PC-9 (cell line): ENCODE measurements at regions not wholly inside any gene's neighbourhood (a gene's known extent, or its start where the extent isn't known, plus 50 kb on each side); places are given as distances from the start of the nearest gene placed in this dataset.

ENCODE experiments used
- BruUV-seq: library from RNA; stranded (reverse); fragments of 400-500 nt; replicated peaks from 2 replicates; lab custom pipeline; 2021; lab: Mats Ljungman, UMichigan
- CTCF ChIA-PET: fragments of 300-600 bp; sonication (Branson Sonifier 250); formaldehyde crosslinking; loops from one replicate; lab custom pipeline; 2022; ENCODE audit warnings: antibody characterized with exemption; lab: Charles Lee
- POLR2A ChIA-PET: fragments of 300-600 bp; sonication (Branson Sonifier 250); formaldehyde crosslinking; loops from one replicate; lab custom pipeline; 2022; ENCODE audit warnings: antibody characterized with exemption; ENCODE audit not compliant: unreplicated experiment; lab: Charles Lee
- DNase-seq, 2 experiments: peaks; one replicate each; pipeline versions ENCODE4 v3.0.0 to v3.0.0-alpha.2; 2015 to 2022; ENCODE audit warnings: mixed read lengths in 1 of 2
- H2AFZ ChIP-seq: fragments of 200-600 bp; sonication (generic); 2 replicates; pipeline ENCODE4 v1.8.1; 2017; ENCODE audit warnings: antibody characterized with exemption
- H3F3A ChIP-seq: fragments of 200-600 bp; sonication (generic); 2 replicates; pipeline ENCODE4 v1.8.1; 2017; ENCODE audit warnings: antibody characterized with exemption, mild to moderate bottlenecking, low read depth; ENCODE audit not compliant: insufficient read depth
- H3K27ac ChIP-seq: fragments of 200-600 bp; sonication (generic); 2 replicates; pipeline ENCODE4 v1.6.1; 2016; ENCODE audit warnings: mixed run types
- H3K27me3 ChIP-seq: fragments of 200-600 bp; sonication (generic); 2 replicates; pipeline ENCODE4 v1.6.1; 2016; ENCODE audit warnings: low read depth, mixed run types; ENCODE audit not compliant: insufficient read depth
- H3K36me3 ChIP-seq: fragments of 200-600 bp; sonication (generic); 2 replicates; pipeline ENCODE4 v1.6.1; 2016; ENCODE audit warnings: low read depth, mixed run types
- H3K4me1 ChIP-seq: fragments of 200-600 bp; sonication (generic); replicated peaks from 2 replicates; pipeline ENCODE4 v1.6.1; 2016; ENCODE audit warnings: mixed run types; ENCODE audit not compliant: insufficient read depth
- H3K4me2 ChIP-seq: fragments of 200-600 bp; sonication (generic); 2 replicates; pipeline ENCODE4 v1.6.1; 2017; ENCODE audit warnings: mixed run types
- H3K4me3 ChIP-seq: fragments of 200-600 bp; sonication (generic); 2 replicates; pipeline ENCODE4 v1.6.1; 2016; ENCODE audit warnings: mixed run types
- H3K79me2 ChIP-seq: fragments of 200-600 bp; sonication (generic); 2 replicates; pipeline ENCODE4 v1.6.1; 2017; ENCODE audit warnings: low read depth, mixed run types
- H3K9me2 ChIP-seq: fragments of 200-600 bp; sonication (generic); 2 replicates; pipeline ENCODE4 v1.8.1; 2017; ENCODE audit warnings: mild to moderate bottlenecking; ENCODE audit not compliant: insufficient read depth
- H3K9me3 ChIP-seq: fragments of 200-600 bp; sonication (generic); 2 replicates; pipeline ENCODE4 v1.8.1; 2016; ENCODE audit warnings: low read depth; ENCODE audit not compliant: insufficient read depth
- H4K20me1 ChIP-seq: fragments of 200-600 bp; sonication (generic); 2 replicates; pipeline ENCODE4 v1.8.1; 2017; ENCODE audit not compliant: insufficient read depth
- EZH2 ChIP-seq: fragments of 200-600 bp; sonication (generic); IDR thresholded peaks from 2 replicates; pipeline ENCODE4 v1.8.0; 2017; ENCODE audit warnings: antibody characterized with exemption, low read depth
- intact Hi-C: fragments of 100-400 bp; cut with micrococcal nuclease; formaldehyde crosslinking; loops from one replicate; pipeline ENCODE4 v1.10.0; 2022; ENCODE audit not compliant: unreplicated experiment
- TF ChIP-seq, protein P1 (sequence below): fragments of 200-600 bp; sonication (generic); conservative IDR thresholded peaks from 2 replicates; pipeline ENCODE4 v1.6.1; 2017; ENCODE audit warnings: mixed run types, antibody characterized with exemption, mild to moderate bottlenecking, moderate library complexity

DNA sequence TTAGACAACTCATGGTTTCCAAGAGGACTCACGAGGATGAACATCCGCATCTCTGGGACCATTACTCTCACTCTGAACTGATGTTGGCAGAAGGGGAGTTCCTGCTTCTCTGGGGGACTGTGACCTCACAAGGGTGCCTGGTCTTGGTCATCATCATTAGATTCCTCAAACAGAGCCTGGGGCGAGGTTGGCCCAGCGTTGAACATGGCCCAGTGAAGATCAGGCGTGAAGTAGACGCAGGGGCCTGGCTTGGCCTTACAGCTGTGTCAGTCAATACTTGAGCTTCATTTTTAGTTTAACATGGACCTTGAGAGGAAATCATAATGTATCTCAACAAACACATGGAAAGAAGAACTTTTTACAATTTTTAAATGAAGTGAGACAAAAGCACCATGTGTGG is 617.1 kb downstream of the BRD1 start:
- Histone ChIP-seq H3K9me3 (no peaks in the 10 kb centered on the region), H3K27ac (no peak overlapping the region), H3K27me3 (peaks cover 95% of the 10 kb centered on the region), H4K20me1 (peaks cover 3% of the 10 kb centered on the region; the same call in 1 of the 2 replicates), H3K4me3 (no peak overlapping the region), H3K4me2 (no peak overlapping the region), H3K36me3 (no peaks in the 10 kb centered on the region), H3K9me2 (no peaks in the 10 kb centered on the region), H3F3A (no peaks in the 10 kb centered on the region), H2AFZ (no peak overlapping the region), H3K79me2 (no peaks in the 10 kb centered on the region), H3K4me1 (no peaks in the 10 kb centered on the region)
- TF ChIP-seq EZH2 = no peak
- TF ChIP-seq, protein P1, sequence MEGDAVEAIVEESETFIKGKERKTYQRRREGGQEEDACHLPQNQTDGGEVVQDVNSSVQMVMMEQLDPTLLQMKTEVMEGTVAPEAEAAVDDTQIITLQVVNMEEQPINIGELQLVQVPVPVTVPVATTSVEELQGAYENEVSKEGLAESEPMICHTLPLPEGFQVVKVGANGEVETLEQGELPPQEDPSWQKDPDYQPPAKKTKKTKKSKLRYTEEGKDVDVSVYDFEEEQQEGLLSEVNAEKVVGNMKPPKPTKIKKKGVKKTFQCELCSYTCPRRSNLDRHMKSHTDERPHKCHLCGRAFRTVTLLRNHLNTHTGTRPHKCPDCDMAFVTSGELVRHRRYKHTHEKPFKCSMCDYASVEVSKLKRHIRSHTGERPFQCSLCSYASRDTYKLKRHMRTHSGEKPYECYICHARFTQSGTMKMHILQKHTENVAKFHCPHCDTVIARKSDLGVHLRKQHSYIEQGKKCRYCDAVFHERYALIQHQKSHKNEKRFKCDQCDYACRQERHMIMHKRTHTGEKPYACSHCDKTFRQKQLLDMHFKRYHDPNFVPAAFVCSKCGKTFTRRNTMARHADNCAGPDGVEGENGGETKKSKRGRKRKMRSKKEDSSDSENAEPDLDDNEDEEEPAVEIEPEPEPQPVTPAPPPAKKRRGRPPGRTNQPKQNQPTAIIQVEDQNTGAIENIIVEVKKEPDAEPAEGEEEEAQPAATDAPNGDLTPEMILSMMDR = no peak
- CTCF ChIA-PET = no interaction called here
- intact Hi-C loops = no loop called here
- DNase-seq = no peak
- BruUV-seq = no TSS peak
- POLR2A ChIA-PET = no interaction called here

DNA sequence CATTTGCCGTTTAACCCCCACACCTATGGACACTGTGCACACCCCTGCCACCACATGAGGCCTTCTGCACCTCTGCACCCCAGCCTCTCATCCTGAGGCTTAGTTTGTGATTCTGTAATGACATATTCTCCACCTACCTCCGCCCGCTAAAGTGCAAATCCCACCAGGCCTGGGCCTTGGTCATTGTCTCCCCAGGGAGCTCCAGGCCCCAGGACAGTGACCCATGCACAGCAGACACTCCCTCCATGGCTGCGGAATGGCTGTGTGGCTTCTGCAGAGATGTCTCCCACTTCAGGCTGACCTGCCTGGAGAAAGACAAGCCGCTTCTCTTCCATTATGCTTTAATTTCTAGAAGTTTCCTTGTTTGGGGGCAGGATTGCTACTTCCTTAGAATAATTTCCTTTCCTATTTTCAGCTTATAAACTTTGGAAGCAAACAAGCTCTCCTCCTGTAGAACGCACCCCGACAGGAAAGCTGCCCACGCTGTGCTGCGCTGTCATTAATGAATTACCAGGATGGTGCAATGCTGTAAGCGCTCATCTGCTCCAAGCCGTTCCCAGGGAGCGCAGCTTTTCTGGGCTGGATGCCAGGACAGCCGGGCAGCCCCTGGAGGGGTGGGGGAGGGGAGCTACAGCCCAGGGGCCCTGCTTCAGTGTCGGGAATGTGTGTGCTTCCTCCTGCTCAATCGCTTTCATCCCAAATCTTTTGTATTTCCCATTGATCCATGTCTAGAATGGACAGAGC is 618.0 kb downstream of the BRD1 start:
- no peak overlapping the region for H3K4me2 ChIP-seq
- intact Hi-C loops = no loop called here
- no peak for TF ChIP-seq EZH2
- TF ChIP-seq, protein P1 = no peak
- POLR2A ChIA-PET = no interaction called here
- H3K9me2 ChIP-seq = no peaks in the 10 kb centered on the region
- H3K27ac ChIP-seq = no peak overlapping the region
- no peaks in the 10 kb centered on the region for H3F3A ChIP-seq
- no peaks in the 10 kb centered on the region for H3K79me2 ChIP-seq
- H3K4me3 ChIP-seq = no peak overlapping the region
- no peak for DNase-seq
- peaks cover 94% of the 10 kb centered on the region for H3K27me3 ChIP-seq
- no peaks in the 10 kb centered on the region for H4K20me1 ChIP-seq
- no peaks in the 10 kb centered on the region for H3K4me1 ChIP-seq
- BruUV-seq = no TSS peak
- H3K36me3 ChIP-seq = no peaks in the 10 kb centered on the region
- CTCF ChIA-PET = no interaction called here
- H3K9me3 ChIP-seq = no peaks in the 10 kb centered on the region
- H2AFZ ChIP-seq = no peak overlapping the region

DNA sequence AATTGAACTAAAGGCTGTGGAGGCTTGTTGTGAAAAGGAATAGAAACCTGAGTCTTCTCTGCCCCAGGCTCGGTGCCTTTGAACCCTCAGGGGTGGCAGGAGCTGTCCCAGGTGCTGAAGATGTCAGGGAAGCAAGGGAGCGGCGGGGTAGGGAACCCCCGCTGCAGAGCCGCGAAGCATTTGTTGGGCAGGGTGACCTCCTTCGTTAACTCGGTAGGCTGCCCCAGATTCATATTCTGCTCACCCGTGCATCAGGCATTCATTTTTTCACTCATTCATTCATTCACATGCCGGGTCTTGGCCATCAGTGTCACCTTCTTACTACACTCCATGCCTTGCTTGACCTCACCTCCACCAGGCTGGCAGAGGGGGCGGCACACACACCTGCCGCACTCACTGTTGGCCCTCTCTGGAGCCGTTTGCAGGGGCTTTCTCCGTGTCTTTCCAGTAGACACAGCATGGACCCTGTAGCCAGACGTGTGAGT is 618.9 kb downstream of the BRD1 start:
- DNase-seq = no peak
- BruUV-seq = no TSS peak
- Histone ChIP-seq H3K4me3 (no peak overlapping the region), H3K36me3 (no peaks in the 10 kb centered on the region), H3K9me3 (no peaks in the 10 kb centered on the region), H3K4me1 (no peaks in the 10 kb centered on the region), H3K9me2 (no peaks in the 10 kb centered on the region), H3F3A (no peaks in the 10 kb centered on the region), H4K20me1 (no peaks in the 10 kb centered on the region), H3K27me3 (peaks cover 94% of the 10 kb centered on the region), H3K79me2 (no peaks in the 10 kb centered on the region), H3K27ac (no peak overlapping the region), H2AFZ (no peak overlapping the region), H3K4me2 (no peak overlapping the region)
- no peak for TF ChIP-seq EZH2
- TF ChIP-seq, protein P1 = no peak
- ChIA-PET CTCF (no interaction called here), POLR2A (no interaction called here)
- intact Hi-C loops = no loop called here
